Endodermal cell (in vitro differentiated cells): ENCODE measurements at regions not wholly inside any gene's neighbourhood (a gene's known extent, or its start where the extent isn't known, plus 50 kb on each side); places are given as distances from the start of the nearest gene placed in this dataset.

ENCODE experiments used
- DNase-seq: peaks from one replicate; pipeline ENCODE4 v3.0.0-alpha.2; 2017
- H3K27ac ChIP-seq: 2 replicates; pipeline ENCODE4 v1.5.1; 2013; ENCODE audit warnings: mild to moderate bottlenecking, low read depth, low read length, moderate library complexity
- H3K27me3 ChIP-seq: 2 replicates; pipeline ENCODE4 v1.6.1; 2013; ENCODE audit warnings: mild to moderate bottlenecking, low read length, moderate library complexity; ENCODE audit not compliant: insufficient read depth, control insufficient read depth, poor library complexity, severe bottlenecking
- H3K36me3 ChIP-seq: 2 replicates; pipeline ENCODE4 v1.7.0; 2013; ENCODE audit warnings: mild to moderate bottlenecking, low read length, moderate library complexity; ENCODE audit not compliant: control insufficient read depth, insufficient read depth
- H3K4me1 ChIP-seq: one replicate; pipeline ENCODE4 v1.7.0; 2013; ENCODE audit warnings: low read length; ENCODE audit not compliant: control insufficient read depth, insufficient read depth
- H3K4me3 ChIP-seq: 2 replicates; pipeline ENCODE4 v1.5.1; 2013; ENCODE audit warnings: mild to moderate bottlenecking, low read length, moderate library complexity
- H3K9ac ChIP-seq: 2 replicates; pipeline ENCODE4 v1.6.1; 2013; ENCODE audit warnings: mild to moderate bottlenecking, low read length, moderate library complexity; ENCODE audit not compliant: poor library complexity, severe bottlenecking; ENCODE audit errors: extremely low read depth
- H3K9me3 ChIP-seq: 2 replicates; pipeline ENCODE4 v1.6.1; 2013; ENCODE audit warnings: mild to moderate bottlenecking, low read length, moderate library complexity; ENCODE audit not compliant: control insufficient read depth
- H3K27ac Mint-ChIP-seq: 2 replicates; pipeline ENCODE4 v1.8.0; 2020; ENCODE audit warnings: mixed read lengths
- H3K27me3 Mint-ChIP-seq: 2 replicates; pipeline ENCODE4 v1.8.0; 2021; ENCODE audit warnings: mild to moderate bottlenecking, mixed read lengths; ENCODE audit not compliant: insufficient read depth
- H3K36me3 Mint-ChIP-seq: 2 replicates; pipeline ENCODE4 v1.8.0; 2020; ENCODE audit warnings: low read depth, mixed read lengths
- H3K4me1 Mint-ChIP-seq: 2 replicates; pipeline ENCODE4 v1.8.0; 2020; ENCODE audit warnings: mixed read lengths
- H3K4me3 Mint-ChIP-seq: 2 replicates; pipeline ENCODE4 v1.8.0; 2020; ENCODE audit warnings: mild to moderate bottlenecking, moderate library complexity, mixed read lengths
- H3K9me3 Mint-ChIP-seq: 2 replicates; pipeline ENCODE4 v1.8.0; 2020; ENCODE audit warnings: mild to moderate bottlenecking, mixed read lengths
- WGBS, 2 experiments: methylation state at CpG; one replicate each; pipeline versions ENCODE4 v1.1.5 to v1.1.7; 2013; ENCODE audit warnings: missing lambda C conversion rate in 2 of 2, mixed read lengths in 1 of 2; ENCODE audit not compliant: insufficient coverage in 1 of 2, insufficient read length in 1 of 2; 5-methylcytosine and 5-hydroxymethylcytosine counted together
- TF ChIP-seq, protein P1 (sequence below): fragments of 200-600 bp; sonication (generic); conservative IDR thresholded peaks from 2 replicates; pipeline ENCODE4 v1.5.0; 2021; ENCODE audit warnings: antibody characterized with exemption, mild to moderate bottlenecking

DNA sequence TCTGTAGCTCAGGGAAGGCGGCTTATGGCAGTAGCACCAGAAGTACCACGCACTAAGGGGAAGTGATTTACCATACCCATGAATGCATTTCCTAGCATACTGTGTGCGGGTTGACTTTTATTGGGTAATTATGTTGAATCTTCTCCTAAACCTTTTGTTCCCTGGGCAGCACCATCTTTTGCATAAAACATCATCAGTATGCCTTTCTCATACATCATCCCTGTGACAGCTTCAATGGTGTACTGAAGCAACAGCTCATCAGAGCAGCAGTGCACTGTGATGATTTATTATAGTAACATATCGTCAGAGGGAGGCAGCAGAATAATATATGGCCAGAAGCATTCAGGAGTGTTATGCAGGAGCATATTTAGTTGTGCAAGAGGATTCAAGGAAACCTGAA is 204.9 kb downstream of the CDH7 start:
- Histone ChIP-seq H3K27me3 (peaks cover 91% of the 10 kb centered on the region), H3K9me3 (no peaks in the 10 kb centered on the region), H3K9ac (no peak overlapping the region), H3K36me3 (no peaks in the 10 kb centered on the region), H3K4me1 (no peaks in the 10 kb centered on the region), H3K4me3 (no peak overlapping the region), H3K27ac (peak overlapping the region; percentile 48)
- H3K27me3 Mint-ChIP-seq: peaks cover 86% of the 10 kb centered on the region
- H3K27ac Mint-ChIP-seq: no peak overlapping the region
- H3K4me1 Mint-ChIP-seq: no peaks in the 10 kb centered on the region
- TF ChIP-seq, protein P1, sequence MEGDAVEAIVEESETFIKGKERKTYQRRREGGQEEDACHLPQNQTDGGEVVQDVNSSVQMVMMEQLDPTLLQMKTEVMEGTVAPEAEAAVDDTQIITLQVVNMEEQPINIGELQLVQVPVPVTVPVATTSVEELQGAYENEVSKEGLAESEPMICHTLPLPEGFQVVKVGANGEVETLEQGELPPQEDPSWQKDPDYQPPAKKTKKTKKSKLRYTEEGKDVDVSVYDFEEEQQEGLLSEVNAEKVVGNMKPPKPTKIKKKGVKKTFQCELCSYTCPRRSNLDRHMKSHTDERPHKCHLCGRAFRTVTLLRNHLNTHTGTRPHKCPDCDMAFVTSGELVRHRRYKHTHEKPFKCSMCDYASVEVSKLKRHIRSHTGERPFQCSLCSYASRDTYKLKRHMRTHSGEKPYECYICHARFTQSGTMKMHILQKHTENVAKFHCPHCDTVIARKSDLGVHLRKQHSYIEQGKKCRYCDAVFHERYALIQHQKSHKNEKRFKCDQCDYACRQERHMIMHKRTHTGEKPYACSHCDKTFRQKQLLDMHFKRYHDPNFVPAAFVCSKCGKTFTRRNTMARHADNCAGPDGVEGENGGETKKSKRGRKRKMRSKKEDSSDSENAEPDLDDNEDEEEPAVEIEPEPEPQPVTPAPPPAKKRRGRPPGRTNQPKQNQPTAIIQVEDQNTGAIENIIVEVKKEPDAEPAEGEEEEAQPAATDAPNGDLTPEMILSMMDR: no peak
- DNase-seq: no peak
- WGBS, 2 experiments: 92 to 95% methylated on average over 2 to 4 of the region's 4 CpGs
- no peaks in the 10 kb centered on the region for H3K9me3 Mint-ChIP-seq
- H3K36me3 Mint-ChIP-seq: no peaks in the 10 kb centered on the region
- no peak overlapping the region for H3K4me3 Mint-ChIP-seq

GRCh38 chr18:65954372-65954771 is 203.6 kb downstream of the CDH7 start:
- WGBS, 2 experiments: 71 to 82% methylated on average over 2 to 7 of the region's 7 CpGs
- Histone ChIP-seq H3K9ac (no peak overlapping the region), H3K36me3 (no peaks in the 10 kb centered on the region), H3K27ac (no peak overlapping the region), H3K9me3 (no peaks in the 10 kb centered on the region), H3K27me3 (peaks cover 90% of the 10 kb centered on the region), H3K4me1 (no peaks in the 10 kb centered on the region), H3K4me3 (no peak overlapping the region)
- H3K4me1 Mint-ChIP-seq: no peaks in the 10 kb centered on the region
- TF ChIP-seq, protein P1: no peak
- no peak overlapping the region for H3K4me3 Mint-ChIP-seq
- peak; percentile 58 for DNase-seq
- H3K9me3 Mint-ChIP-seq: no peaks in the 10 kb centered on the region
- H3K36me3 Mint-ChIP-seq: no peaks in the 10 kb centered on the region
- H3K27ac Mint-ChIP-seq: no peak overlapping the region
- H3K27me3 Mint-ChIP-seq: peaks cover 81% of the 10 kb centered on the region

DNA sequence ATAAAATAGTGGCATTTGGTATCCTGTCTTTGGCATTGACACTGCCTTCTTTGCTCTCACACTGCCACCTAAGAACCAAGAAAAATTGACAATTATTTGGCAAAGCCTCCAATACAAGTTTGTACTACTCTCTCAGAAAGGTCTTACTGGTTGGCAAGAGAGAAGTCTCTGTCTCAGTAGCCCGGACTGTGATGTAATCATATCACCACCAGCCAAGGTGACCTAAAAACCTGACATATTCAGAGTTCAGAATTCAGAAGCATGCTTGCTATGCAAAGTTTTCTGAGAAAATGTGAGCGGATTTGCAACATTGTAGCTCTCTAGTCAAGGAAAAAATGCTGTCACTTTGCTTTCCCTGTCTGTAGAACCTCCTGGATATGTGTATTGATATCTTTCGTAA is 196.0 kb downstream of the CDH7 start:
- no peaks in the 10 kb centered on the region for H3K36me3 Mint-ChIP-seq

More for the DNA sequence above, 196.0 kb downstream of the CDH7 start:
- DNase-seq: no peak
- no peaks in the 10 kb centered on the region for H3K9me3 ChIP-seq
- Mint-ChIP-seq H3K27ac (no peak overlapping the region), H3K27me3 (peaks cover 35% of the 10 kb centered on the region), H3K9me3 (no peaks in the 10 kb centered on the region), H3K4me3 (no peak overlapping the region), H3K4me1 (peaks cover 14% of the 10 kb centered on the region)
- TF ChIP-seq, protein P1: no peak
- WGBS, 2 experiments: 62 to 100% methylated on average over 2 to 3 of the region's 3 CpGs
- H3K4me1 ChIP-seq: no peaks in the 10 kb centered on the region
- H3K36me3 ChIP-seq: no peaks in the 10 kb centered on the region
- no peak overlapping the region for H3K27ac ChIP-seq
- H3K4me3 ChIP-seq: no peak overlapping the region
- peaks cover 40% of the 10 kb centered on the region for H3K27me3 ChIP-seq
- H3K9ac ChIP-seq: no peak overlapping the region
